ENCODE measurements at regions not wholly inside any gene's neighbourhood (a gene's known extent, or its start where the extent isn't known, plus 50 kb on each side); places are given as distances from the start of the nearest gene placed in this dataset.

GRCh38 chr11:97110376-97110775 is 720.6 kb downstream of the JRKL start:
- Histone ChIP-seq H2AFZ (ENCODE audit: control insufficient read depth, low read length) (no peak overlapping the region), H3K9ac (ENCODE audit: control insufficient read depth, extremely low read depth, insufficient read depth, low read length) (no peak overlapping the region), H3K4me2 (ENCODE audit: control insufficient read depth, extremely low read depth, insufficient read depth, low read depth, low read length) (no peak overlapping the region), H3K4me3 (ENCODE audit: control insufficient read depth in 2 of 3, extremely low read depth in 1 of 3, insufficient read depth in 2 of 3, low read depth in 1 of 3, low read length in 3 of 3) (no peak overlapping the region), H4K20me1 (ENCODE audit: control insufficient read depth, extremely low read depth, insufficient read depth, low read length) (no peaks in the 10 kb centered on the region), H3K4me1 (ENCODE audit: control insufficient read depth, extremely low read depth, insufficient read depth, low read length) (no peaks in the 10 kb centered on the region), H3K36me3 (ENCODE audit: control insufficient read depth in 2 of 2, extremely low read depth in 1 of 2, insufficient read depth in 2 of 2, low read length in 2 of 2) (no peaks in the 10 kb centered on the region), H3K79me2 (ENCODE audit: control insufficient read depth, insufficient read depth, low read length) (no peaks in the 10 kb centered on the region), H3K9me3 (ENCODE audit: control insufficient read depth, low read depth, low read length) (no peaks in the 10 kb centered on the region), H3K27ac (ENCODE audit: control insufficient read depth, insufficient read depth, low read length) (no peak overlapping the region), H3K9me1 (ENCODE audit: control insufficient read depth, extremely low read depth, insufficient read depth, low read length) (no peaks in the 10 kb centered on the region), H3K27me3 (ENCODE audit: control insufficient read depth, extremely low read depth, insufficient read depth, low read length) (no peaks in the 10 kb centered on the region)
- dilution Hi-C loops (cut with MboI; ENCODE audit: extremely low pct_ligation_motif_present, low sequenced_read_pairs): no loop called here
- DNase-seq (ENCODE audit: low read depth, low spot score) (no peak), FAIRE-seq (no peak)
- TF ChIP-seq, protein P1, sequence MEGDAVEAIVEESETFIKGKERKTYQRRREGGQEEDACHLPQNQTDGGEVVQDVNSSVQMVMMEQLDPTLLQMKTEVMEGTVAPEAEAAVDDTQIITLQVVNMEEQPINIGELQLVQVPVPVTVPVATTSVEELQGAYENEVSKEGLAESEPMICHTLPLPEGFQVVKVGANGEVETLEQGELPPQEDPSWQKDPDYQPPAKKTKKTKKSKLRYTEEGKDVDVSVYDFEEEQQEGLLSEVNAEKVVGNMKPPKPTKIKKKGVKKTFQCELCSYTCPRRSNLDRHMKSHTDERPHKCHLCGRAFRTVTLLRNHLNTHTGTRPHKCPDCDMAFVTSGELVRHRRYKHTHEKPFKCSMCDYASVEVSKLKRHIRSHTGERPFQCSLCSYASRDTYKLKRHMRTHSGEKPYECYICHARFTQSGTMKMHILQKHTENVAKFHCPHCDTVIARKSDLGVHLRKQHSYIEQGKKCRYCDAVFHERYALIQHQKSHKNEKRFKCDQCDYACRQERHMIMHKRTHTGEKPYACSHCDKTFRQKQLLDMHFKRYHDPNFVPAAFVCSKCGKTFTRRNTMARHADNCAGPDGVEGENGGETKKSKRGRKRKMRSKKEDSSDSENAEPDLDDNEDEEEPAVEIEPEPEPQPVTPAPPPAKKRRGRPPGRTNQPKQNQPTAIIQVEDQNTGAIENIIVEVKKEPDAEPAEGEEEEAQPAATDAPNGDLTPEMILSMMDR (optimal IDR thresholded peaks at IDR 0.05 in 1 of 3, IDR thresholded peaks at IDR 0.05 in 1 of 3, conservative IDR thresholded peaks at IDR 0.05 in 1 of 3; ENCODE audit: extremely low read depth in 1 of 3, insufficient read depth in 2 of 3, low read length in 3 of 3): no peak
- TF ChIP-seq EZH2 (IDR thresholded peaks at IDR 0.05; ENCODE audit: low read length): no peak

GRCh38 chr11:97111559-97111958 is 721.7 kb downstream of the JRKL start:
- Histone ChIP-seq H3K9ac (ENCODE audit: control insufficient read depth, extremely low read depth, insufficient read depth, low read length) (no peak overlapping the region), H3K4me1 (ENCODE audit: control insufficient read depth, extremely low read depth, insufficient read depth, low read length) (no peaks in the 10 kb centered on the region), H3K27me3 (ENCODE audit: control insufficient read depth, extremely low read depth, insufficient read depth, low read length) (no peaks in the 10 kb centered on the region), H3K27ac (ENCODE audit: control insufficient read depth, insufficient read depth, low read length) (no peak overlapping the region), H3K4me3 (ENCODE audit: control insufficient read depth in 2 of 3, extremely low read depth in 1 of 3, insufficient read depth in 2 of 3, low read depth in 1 of 3, low read length in 3 of 3) (no peak overlapping the region), H4K20me1 (ENCODE audit: control insufficient read depth, extremely low read depth, insufficient read depth, low read length) (no peaks in the 10 kb centered on the region), H3K9me3 (ENCODE audit: control insufficient read depth, low read depth, low read length) (no peaks in the 10 kb centered on the region), H3K4me2 (ENCODE audit: control insufficient read depth, extremely low read depth, insufficient read depth, low read depth, low read length) (no peak overlapping the region), H3K36me3 (ENCODE audit: control insufficient read depth in 2 of 2, extremely low read depth in 1 of 2, insufficient read depth in 2 of 2, low read length in 2 of 2) (no peaks in the 10 kb centered on the region), H2AFZ (ENCODE audit: control insufficient read depth, low read length) (no peak overlapping the region), H3K9me1 (ENCODE audit: control insufficient read depth, extremely low read depth, insufficient read depth, low read length) (no peaks in the 10 kb centered on the region), H3K79me2 (ENCODE audit: control insufficient read depth, insufficient read depth, low read length) (no peaks in the 10 kb centered on the region)
- dilution Hi-C loops (cut with MboI; ENCODE audit: extremely low pct_ligation_motif_present, low sequenced_read_pairs): no loop called here
- no peak for TF ChIP-seq EZH2 (IDR thresholded peaks at IDR 0.05; ENCODE audit: low read length)
- TF ChIP-seq, protein P1 (optimal IDR thresholded peaks at IDR 0.05 in 1 of 3, IDR thresholded peaks at IDR 0.05 in 1 of 3, conservative IDR thresholded peaks at IDR 0.05 in 1 of 3; ENCODE audit: extremely low read depth in 1 of 3, insufficient read depth in 2 of 3, low read length in 3 of 3): no peak
- DNase-seq (ENCODE audit: low read depth, low spot score) (no peak), FAIRE-seq (no peak)
